HuH-7.5 (cell line): ENCODE measurements at regions not wholly inside any gene's neighbourhood (a gene's known extent, or its start where the extent isn't known, plus 50 kb on each side); places are given as distances from the start of the nearest gene placed in this dataset.

Source experiments
- DNase-seq: peaks from one replicate; pipeline ENCODE4 v3.0.0; 2011; ENCODE audit warnings: low spot score

- DNase-seq: no peak
These were observed 994.7 kb upstream of the MIR17HG start for GRCh38 chr13:90352763-90353162.

GRCh38 chr13:90355162-90355751, 992.2 kb upstream of the MIR17HG start:
- DNase-seq: no peak

- no peak for DNase-seq
These were observed 986.7 kb upstream of the MIR17HG start for GRCh38 chr13:90360785-90361184.

- DNase-seq: no peak
These were observed 984.8 kb upstream of the MIR17HG start for GRCh38 chr13:90362707-90363106.

- DNase-seq: no peak
These were observed 982.4 kb upstream of the MIR17HG start for GRCh38 chr13:90365130-90365529.

GRCh38 chr13:90374168-90374567, 973.3 kb upstream of the MIR17HG start:
- DNase-seq: no peak

- DNase-seq: no peak
These were observed 971.6 kb upstream of the MIR17HG start for GRCh38 chr13:90375851-90376250.

- DNase-seq: no peak
These were observed 965.1 kb upstream of the MIR17HG start for GRCh38 chr13:90382425-90382824.

GRCh38 chr13:90385781-90386489, 961.6 kb upstream of the MIR17HG start:
- DNase-seq: no peak

- no peak for DNase-seq
These were observed 958.5 kb upstream of the MIR17HG start for GRCh38 chr13:90388887-90389452.

GRCh38 chr13:90389537-90389936, 958.0 kb upstream of the MIR17HG start:
- DNase-seq: no peak

- DNase-seq: no peak
These were observed 954.1 kb upstream of the MIR17HG start for GRCh38 chr13:90393408-90393807.

GRCh38 chr13:90395348-90395747, 952.1 kb upstream of the MIR17HG start:
- no peak for DNase-seq

GRCh38 chr13:90395846-90396245, 951.6 kb upstream of the MIR17HG start:
- no peak for DNase-seq

- DNase-seq: no peak
These were observed 951.2 kb upstream of the MIR17HG start for GRCh38 chr13:90396266-90396665.

GRCh38 chr13:90397503-90397902, 950.0 kb upstream of the MIR17HG start:
- no peak for DNase-seq

GRCh38 chr13:90400372-90400771, 947.1 kb upstream of the MIR17HG start:
- no peak for DNase-seq

- no peak for DNase-seq
These were observed 946.3 kb upstream of the MIR17HG start for GRCh38 chr13:90401150-90401549.

GRCh38 chr13:90402102-90402501, 945.4 kb upstream of the MIR17HG start:
- no peak for DNase-seq

GRCh38 chr13:90402613-90403012, 944.9 kb upstream of the MIR17HG start:
- DNase-seq: no peak

GRCh38 chr13:90403330-90404082, 944.0 kb upstream of the MIR17HG start:
- DNase-seq: no peak

- DNase-seq: no peak
These were observed 942.2 kb upstream of the MIR17HG start for GRCh38 chr13:90405301-90405700.

- no peak for DNase-seq
These were observed 934.5 kb upstream of the MIR17HG start for GRCh38 chr13:90412980-90413379.
